Natural killer cell treated with Interleukin-12 subunit alpha and Interleukin-12 subunit beta and Interleukin-15 and Interleukin-18, amount 100 ng/mL, for 72 hours (primary cell): ENCODE measurements at regions not wholly inside any gene's neighbourhood (a gene's known extent, or its start where the extent isn't known, plus 50 kb on each side); places are given as distances from the start of the nearest gene placed in this dataset.
A peak's percentile ranks its signal among the peaks of the same experiment; 100 is the strongest.
"Not testable (repeated sequence)": the region's sequence is repeated elsewhere in the genome, so short reads cannot be mapped to it uniquely, and the experiment has no call there.

Experiments used
- ATAC-seq, 2 donors: fragments of 150-1000 bp; cut with Tn5 transposase in 1 of 2; sonication (Bioruptor Pico), chemical (Tn5 transposase) in 1 of 2; 2 replicates each; pipeline ENCODE4 v1.10.0; 2021
- DNase-seq: peaks from one replicate; pipeline ENCODE4 v3.0.0; 2022; ENCODE audit warnings: low spot score
- H3K27ac Mint-ChIP-seq, 2 donors: 1 replicate in 1 of 2; 2 replicates in 1 of 2; pipeline ENCODE4 v1.8.0; 2022; ENCODE audit warnings: mixed read lengths in 2 of 2, mild to moderate bottlenecking in 1 of 2, moderate library complexity in 1 of 2
- H3K27me3 Mint-ChIP-seq, 2 donors: 1 replicate in 1 of 2; 2 replicates in 1 of 2; pipeline ENCODE4 v1.8.0; 2022; ENCODE audit warnings: mixed read lengths in 2 of 2
- H3K36me3 Mint-ChIP-seq: one replicate; pipeline ENCODE4 v1.8.0; 2022; ENCODE audit warnings: mixed read lengths
- H3K4me1 Mint-ChIP-seq, 2 donors: 1 replicate in 1 of 2; 2 replicates in 1 of 2; pipeline ENCODE4 v1.8.0; 2022; ENCODE audit warnings: low read depth in 2 of 2, mixed read lengths in 2 of 2, mild to moderate bottlenecking in 1 of 2
- H3K4me3 Mint-ChIP-seq: one replicate; pipeline ENCODE4 v1.8.0; 2022; ENCODE audit warnings: mixed read lengths
- H3K9me3 Mint-ChIP-seq: 2 replicates; pipeline ENCODE4 v1.8.0; 2022; ENCODE audit warnings: mixed read lengths

DNA sequence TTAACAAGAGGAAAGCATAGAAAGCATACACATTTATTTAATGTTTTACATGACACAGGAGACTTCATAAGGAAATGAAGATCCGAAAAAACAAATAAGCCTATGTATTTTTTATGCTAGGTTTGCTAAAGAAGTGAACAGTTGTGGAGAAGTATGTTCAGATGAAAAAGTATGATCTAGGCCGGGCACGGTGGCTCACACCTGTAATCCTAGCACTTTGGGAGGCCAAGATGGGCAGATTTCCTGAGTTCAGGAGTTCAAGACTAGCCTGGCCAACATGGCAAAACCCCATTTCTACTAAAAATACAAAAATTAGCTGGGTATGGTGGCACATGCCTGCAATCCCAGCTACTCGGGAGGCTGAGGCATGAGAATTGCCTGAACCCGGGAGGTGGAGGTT lies 69.2 kb upstream of the RPL38 start:
- DNase-seq = peak; percentile 20
- H3K27ac Mint-ChIP-seq, ATAC-seq, H3K4me1 Mint-ChIP-seq, H3K9me3 Mint-ChIP-seq, H3K4me3 Mint-ChIP-seq, H3K36me3 Mint-ChIP-seq: not testable (repeated sequence)
- peaks cover 33 to 48% of the 10 kb centered on the region in 2 donors for H3K27me3 Mint-ChIP-seq

DNA sequence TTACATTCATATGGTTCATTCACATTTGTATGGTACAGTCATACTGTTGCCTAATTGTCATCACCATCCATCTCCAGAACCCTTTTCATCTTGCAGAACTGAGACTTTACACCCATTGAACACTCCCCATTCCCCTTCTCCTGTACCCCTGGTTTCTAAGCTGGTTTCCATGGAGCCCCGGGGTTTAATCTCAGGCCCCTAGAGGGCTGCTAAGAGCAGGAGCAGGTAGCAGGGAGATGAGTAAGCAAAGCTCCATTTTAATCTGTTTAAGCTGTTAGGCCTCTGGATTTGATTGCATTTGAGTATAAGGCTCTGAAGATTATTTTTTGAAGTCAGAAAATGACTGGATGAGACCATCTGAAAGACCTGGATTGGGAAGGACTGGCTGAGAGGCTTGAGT lies 68.5 kb upstream of the RPL38 start:
- Mint-ChIP-seq H3K36me3 (peaks cover 2% of the 10 kb centered on the region), H3K4me3 (no peak overlapping the region), H3K4me1 (no peaks in the 10 kb centered on the region), H3K9me3 (no peaks in the 10 kb centered on the region), H3K27me3 (peaks cover 36 to 50% of the 10 kb centered on the region in 2 donors), H3K27ac (no peak overlapping the region)
- ATAC-seq (no peak), DNase-seq (peak; percentile 41)

DNA sequence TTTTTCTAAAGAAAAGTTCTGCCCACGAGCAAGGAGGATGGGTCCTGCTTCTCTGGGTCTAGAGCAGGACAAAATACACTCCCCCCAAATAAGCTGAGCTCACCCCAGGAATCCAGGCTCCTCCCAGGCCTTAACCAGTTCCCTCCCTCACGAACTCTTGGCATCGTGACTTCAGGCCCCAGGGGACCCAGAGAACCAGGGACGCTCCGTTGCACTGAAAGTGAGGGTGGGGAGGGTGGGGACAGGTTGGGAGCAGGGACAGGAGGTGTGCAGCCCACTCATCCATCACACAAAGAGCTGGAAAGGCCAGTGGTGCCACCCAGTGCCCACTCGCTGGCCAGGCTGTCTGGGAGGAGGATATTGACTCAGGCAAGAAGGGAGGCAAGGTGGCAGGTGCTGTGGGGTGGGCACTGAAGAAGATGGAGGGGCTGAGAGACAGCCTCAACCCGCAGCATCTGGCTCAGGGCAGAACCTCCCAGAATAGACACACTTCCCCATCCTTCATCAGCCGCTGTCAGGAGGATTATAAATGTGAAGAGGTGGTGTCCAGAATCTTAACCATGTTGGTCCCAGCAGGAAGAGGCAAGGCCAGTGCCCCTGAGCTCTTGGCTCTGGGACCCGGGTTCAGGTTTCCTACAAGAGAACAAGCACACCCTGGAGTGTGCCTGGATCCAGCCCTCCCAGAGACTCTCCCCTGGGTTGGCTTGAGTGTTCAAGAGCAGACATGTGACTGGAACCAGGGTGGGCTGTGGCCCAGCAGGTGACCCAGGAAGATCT lies 67.9 kb upstream of the RPL38 start:
- Mint-ChIP-seq H3K9me3 (no peaks in the 10 kb centered on the region), H3K27ac (no peak overlapping the region), H3K27me3 (peaks cover 37 to 51% of the 10 kb centered on the region in 2 donors), H3K36me3 (peaks cover 8% of the 10 kb centered on the region), H3K4me3 (no peak overlapping the region), H3K4me1 (no peaks in the 10 kb centered on the region)
- ATAC-seq = no peak
- peak; percentile 42 for DNase-seq

DNA sequence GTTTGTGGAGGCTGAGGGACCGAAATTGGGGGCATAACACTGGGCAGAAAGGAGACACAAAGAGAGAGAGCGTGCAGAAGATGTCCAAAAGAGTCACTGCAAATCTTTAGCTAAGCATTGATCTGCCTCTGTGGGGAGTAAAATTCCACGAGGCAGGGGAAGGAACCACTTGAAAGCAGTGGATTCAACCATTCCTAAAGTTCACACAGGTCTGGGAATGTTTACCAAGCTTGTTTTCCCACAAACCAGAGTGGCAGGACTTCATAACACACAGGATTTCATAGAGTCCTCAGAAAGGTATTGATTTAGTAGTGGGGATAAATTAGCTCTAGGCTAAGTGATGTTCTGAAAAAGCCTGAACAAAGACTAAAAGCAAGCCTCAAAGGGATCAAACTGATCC lies 66.1 kb upstream of the RPL38 start:
- no peak for ATAC-seq
- peaks cover 28 to 45% of the 10 kb centered on the region in 2 donors for H3K27me3 Mint-ChIP-seq
- H3K27ac Mint-ChIP-seq = no peak overlapping the region
- no peaks in the 10 kb centered on the region for H3K9me3 Mint-ChIP-seq
- H3K36me3 Mint-ChIP-seq = peaks cover 23% of the 10 kb centered on the region
- no peak overlapping the region for H3K4me3 Mint-ChIP-seq
- no peak for DNase-seq
- H3K4me1 Mint-ChIP-seq = no peaks in the 10 kb centered on the region

DNA sequence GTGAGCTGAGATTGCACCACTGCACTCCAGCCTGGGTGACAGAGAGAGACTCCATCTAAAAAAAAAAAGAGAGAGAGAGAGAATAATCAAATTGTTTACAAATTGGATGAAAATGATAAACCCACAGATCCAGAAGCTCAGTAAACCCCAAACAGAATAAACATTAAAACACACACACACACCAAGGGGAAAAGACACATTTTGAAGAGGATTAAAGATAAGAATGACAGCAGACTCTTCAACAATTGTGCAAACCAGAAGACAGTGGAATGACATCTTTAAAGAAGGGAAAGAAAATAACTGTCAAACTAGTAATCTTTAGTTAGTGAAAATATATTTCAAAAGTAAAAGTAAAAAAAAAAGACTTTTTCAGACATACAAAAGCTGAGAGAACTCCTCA lies 64.4 kb upstream of the RPL38 start:
- Mint-ChIP-seq H3K27me3 (peaks cover 21 to 35% of the 10 kb centered on the region in 2 donors), H3K9me3 (peaks cover 8% of the 10 kb centered on the region), H3K36me3 (peaks cover 38% of the 10 kb centered on the region), H3K4me1 (no peaks in the 10 kb centered on the region), H3K4me3 (no peak overlapping the region), H3K27ac (no peak overlapping the region)
- ATAC-seq (no peak), DNase-seq (no peak)

DNA sequence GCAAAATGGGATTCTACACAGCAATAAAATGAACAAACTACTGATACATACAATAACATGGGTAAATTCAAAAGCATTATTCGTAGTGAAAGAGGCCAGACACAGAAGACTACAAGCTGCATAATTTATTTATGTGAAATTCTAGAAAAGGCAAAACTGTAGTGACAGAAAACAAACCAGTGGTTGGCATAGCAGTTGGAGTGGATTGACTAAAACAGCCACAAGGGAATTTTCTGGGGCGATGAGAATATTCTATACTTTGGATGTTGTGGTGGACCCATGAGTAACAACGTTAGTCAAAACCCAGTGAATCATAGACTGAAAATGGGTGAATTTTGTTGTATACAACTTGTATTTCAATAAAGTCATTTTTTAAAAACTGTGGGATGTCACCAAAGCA lies 63.2 kb upstream of the RPL38 start:
- no peak overlapping the region for H3K4me3 Mint-ChIP-seq
- DNase-seq (no peak), ATAC-seq (no peak)
- H3K4me1 Mint-ChIP-seq = no peaks in the 10 kb centered on the region
- H3K27me3 Mint-ChIP-seq = peaks cover 23 to 35% of the 10 kb centered on the region in 2 donors
- H3K27ac Mint-ChIP-seq = no peak overlapping the region
- peaks cover 38% of the 10 kb centered on the region for H3K36me3 Mint-ChIP-seq
- H3K9me3 Mint-ChIP-seq = peaks cover 8% of the 10 kb centered on the region

DNA sequence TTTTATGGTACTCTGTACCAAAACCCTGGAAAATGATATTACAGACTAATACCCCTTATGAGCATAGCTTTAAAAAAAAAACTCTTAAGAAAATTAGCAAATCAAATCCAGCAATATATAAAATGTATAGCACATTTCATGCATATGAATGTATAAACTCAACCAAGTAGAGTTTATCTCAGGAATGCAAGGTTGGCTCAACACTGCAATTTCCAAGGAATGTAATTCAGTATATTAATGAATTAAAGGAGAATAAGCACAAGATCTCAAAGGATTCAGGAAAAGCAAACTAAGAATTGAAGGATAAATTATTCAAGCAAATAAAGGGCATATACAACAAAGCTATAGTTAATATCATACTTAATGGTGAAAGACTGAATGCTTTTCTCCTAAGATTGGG lies 61.9 kb upstream of the RPL38 start:
- ATAC-seq (no peak), DNase-seq (no peak)
- Mint-ChIP-seq H3K4me1 (no peaks in the 10 kb centered on the region), H3K27ac (no peak overlapping the region), H3K36me3 (peaks cover 38% of the 10 kb centered on the region), H3K27me3 (peaks cover 26 to 34% of the 10 kb centered on the region in 2 donors), H3K9me3 (peaks cover 8% of the 10 kb centered on the region), H3K4me3 (no peak overlapping the region)

DNA sequence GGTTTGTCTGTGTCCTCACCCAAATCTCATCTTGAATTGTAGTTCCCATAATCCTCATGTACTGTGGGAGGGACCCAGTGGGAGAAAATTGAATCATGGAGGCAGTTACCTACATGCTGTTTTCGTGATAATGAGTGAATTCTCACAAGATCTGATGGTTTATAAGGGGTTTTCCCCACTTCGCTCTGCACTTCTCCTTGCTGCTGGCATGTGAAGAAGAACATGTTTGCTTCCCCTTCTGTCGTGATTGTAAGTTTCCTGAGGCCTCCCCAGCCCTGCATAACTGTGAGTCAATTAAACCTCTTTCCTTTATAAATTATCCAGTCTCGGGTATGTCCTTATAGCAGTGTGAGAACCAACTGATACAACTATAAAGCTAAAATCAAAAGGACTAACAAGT lies 60.2 kb upstream of the RPL38 start:
- Mint-ChIP-seq H3K36me3 (peaks cover 38% of the 10 kb centered on the region), H3K27me3 (peaks cover 17 to 19% of the 10 kb centered on the region in 2 donors)
- H3K27ac Mint-ChIP-seq, H3K4me3 Mint-ChIP-seq, ATAC-seq, DNase-seq, H3K4me1 Mint-ChIP-seq, H3K9me3 Mint-ChIP-seq: not testable (repeated sequence)

DNA sequence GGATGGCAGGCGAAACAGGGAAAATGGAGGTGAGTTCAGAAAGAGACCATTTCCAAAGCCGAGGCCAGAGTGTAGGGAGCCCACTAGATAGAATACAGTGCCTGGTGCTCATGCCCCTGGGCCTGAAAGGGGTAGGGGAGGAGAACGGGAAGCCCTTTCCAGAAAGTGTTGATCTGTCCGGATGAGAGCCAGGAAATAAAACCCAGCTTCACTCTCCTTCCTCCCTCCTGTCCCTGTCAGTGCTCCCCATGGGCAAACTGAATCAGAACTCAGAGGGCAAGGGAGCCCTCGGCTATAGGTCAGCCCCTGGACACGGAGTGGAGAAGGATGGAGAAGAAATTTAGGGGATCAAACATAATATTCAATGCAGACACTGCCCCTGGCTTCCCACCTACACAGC lies 57.7 kb upstream of the RPL38 start:
- Mint-ChIP-seq H3K9me3 (peaks cover 8% of the 10 kb centered on the region), H3K36me3 (peaks cover 28% of the 10 kb centered on the region), H3K27me3 (peaks cover 10 to 18% of the 10 kb centered on the region in 2 donors), H3K4me3 (no peak overlapping the region), H3K27ac (no peak overlapping the region), H3K4me1 (no peaks in the 10 kb centered on the region)
- DNase-seq (peak; percentile 25), ATAC-seq (no peak)

DNA sequence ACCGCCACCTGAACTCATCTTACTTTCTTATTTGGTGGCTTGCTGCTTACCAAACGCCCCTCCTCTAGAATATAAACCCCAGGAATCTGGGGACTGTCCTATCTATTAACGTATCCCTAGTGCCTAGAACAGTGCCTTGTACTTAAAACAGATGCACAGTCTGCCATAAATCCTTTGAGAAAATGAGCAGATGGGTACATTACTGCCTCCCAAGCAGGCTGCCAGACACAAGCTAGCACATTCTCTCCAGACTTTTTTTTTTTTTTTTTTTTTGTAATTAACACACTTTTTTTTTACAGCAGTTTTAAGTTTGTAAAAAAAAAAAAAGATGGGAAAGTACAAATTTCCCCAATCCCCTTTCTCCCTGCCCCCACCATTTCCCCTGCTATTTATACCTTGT lies 57.3 kb upstream of the RPL38 start:
- Mint-ChIP-seq H3K9me3 (peaks cover 8% of the 10 kb centered on the region), H3K36me3 (peaks cover 25% of the 10 kb centered on the region), H3K27ac (no peak overlapping the region), H3K4me1 (no peaks in the 10 kb centered on the region), H3K4me3 (no peak overlapping the region), H3K27me3 (peaks cover 8 to 18% of the 10 kb centered on the region in 2 donors)
- DNase-seq = no peak
- no peak for ATAC-seq

DNA sequence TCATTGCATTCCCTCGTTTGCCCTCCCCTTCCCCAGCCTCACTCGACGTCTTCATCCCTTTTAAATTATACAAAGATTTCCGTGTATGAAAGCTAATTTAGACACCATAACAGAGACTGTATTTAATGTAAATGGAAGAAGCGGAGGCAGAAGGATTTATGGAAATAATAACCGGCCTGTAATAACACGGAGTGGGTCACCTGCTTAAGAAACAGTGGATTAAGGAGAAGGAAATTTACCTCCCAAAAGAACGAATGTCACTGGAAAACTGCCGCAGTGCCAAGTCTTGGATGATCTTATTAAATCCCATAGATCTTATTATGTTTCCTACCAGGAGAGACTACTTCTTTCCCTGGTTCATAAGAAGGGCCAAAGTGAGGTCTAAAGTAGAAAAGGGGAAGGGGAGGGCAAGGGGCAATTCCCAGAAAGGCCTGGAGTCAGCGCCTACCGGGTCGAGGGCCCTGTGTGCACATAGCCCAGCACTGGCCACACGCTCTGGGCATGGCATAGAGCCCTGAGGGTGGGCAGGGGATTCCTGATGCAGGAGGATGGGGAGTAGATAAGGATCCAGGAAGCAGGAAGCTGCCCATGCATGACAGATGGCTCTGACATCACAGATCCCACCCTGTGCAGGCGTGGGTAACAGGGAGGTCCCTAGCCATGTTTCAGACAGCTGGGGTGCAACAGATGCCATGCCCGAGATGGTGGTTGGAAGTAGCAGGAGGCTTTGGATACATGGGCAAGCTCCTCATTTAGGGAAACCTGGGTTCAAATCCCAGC lies 56.2 kb upstream of the RPL38 start:
- ATAC-seq = no peak
- H3K27me3 Mint-ChIP-seq = peaks cover 8 to 18% of the 10 kb centered on the region in 2 donors

DNA sequence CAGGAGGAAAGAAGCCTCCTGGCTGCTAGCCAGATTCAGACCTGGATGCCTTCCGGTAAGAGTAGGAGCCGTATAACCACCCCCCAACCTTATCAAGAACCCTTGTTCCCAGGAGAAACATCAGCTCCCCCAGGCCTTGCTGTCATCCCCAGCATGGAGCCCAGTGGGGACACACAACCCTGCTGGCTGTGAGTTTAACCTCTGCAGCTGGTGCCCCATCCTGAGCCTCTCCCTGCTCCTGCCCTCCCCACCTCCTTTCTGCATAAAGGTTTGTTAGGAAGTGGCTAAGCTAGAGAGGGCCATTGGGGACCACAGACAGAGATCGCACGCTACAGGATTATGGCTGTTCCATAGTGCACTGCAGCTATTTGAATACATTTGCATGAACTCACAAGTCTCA lies 55.5 kb upstream of the RPL38 start:
- DNase-seq = no peak
- Mint-ChIP-seq H3K36me3 (peaks cover 10% of the 10 kb centered on the region), H3K4me1 (no peaks in the 10 kb centered on the region), H3K27me3 (peaks cover 8 to 18% of the 10 kb centered on the region in 2 donors), H3K27ac (no peak overlapping the region), H3K4me3 (no peak overlapping the region), H3K9me3 (peaks cover 4% of the 10 kb centered on the region)
- ATAC-seq = no peak

More for the DNA sequence above, 56.2 kb upstream of the RPL38 start:
- Mint-ChIP-seq H3K36me3 (peaks cover 17% of the 10 kb centered on the region), H3K9me3 (peaks cover 8% of the 10 kb centered on the region), H3K4me3 (no peak overlapping the region), H3K27ac (no peak overlapping the region), H3K4me1 (no peaks in the 10 kb centered on the region)
- DNase-seq = no peak

DNA sequence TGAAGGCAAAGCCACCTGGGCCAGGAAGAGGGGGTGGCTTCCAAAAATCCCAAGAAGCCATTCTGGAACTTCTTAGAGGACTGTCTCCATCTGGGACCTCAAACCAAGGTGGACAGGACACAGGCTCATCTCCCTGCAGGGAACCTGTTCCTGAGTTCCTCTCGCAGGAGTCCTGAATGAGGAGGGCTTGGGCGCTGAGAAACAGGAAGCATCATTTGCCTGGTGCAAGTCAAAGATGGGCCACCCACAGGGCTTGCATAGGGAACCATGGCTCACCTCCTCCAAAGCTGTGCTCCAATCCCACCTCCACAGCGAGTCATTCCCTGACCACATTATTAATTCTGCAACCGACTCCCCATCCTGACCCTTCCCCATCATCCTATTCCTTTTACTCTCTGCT lies 55.0 kb upstream of the RPL38 start:
- peaks cover 8 to 18% of the 10 kb centered on the region in 2 donors for H3K27me3 Mint-ChIP-seq
- no peak overlapping the region for H3K27ac Mint-ChIP-seq
- DNase-seq = no peak
- no peaks in the 10 kb centered on the region for H3K4me1 Mint-ChIP-seq
- peaks cover 7% of the 10 kb centered on the region for H3K36me3 Mint-ChIP-seq
- ATAC-seq = no peak
- H3K4me3 Mint-ChIP-seq = no peak overlapping the region
- H3K9me3 Mint-ChIP-seq = peaks cover 2% of the 10 kb centered on the region

DNA sequence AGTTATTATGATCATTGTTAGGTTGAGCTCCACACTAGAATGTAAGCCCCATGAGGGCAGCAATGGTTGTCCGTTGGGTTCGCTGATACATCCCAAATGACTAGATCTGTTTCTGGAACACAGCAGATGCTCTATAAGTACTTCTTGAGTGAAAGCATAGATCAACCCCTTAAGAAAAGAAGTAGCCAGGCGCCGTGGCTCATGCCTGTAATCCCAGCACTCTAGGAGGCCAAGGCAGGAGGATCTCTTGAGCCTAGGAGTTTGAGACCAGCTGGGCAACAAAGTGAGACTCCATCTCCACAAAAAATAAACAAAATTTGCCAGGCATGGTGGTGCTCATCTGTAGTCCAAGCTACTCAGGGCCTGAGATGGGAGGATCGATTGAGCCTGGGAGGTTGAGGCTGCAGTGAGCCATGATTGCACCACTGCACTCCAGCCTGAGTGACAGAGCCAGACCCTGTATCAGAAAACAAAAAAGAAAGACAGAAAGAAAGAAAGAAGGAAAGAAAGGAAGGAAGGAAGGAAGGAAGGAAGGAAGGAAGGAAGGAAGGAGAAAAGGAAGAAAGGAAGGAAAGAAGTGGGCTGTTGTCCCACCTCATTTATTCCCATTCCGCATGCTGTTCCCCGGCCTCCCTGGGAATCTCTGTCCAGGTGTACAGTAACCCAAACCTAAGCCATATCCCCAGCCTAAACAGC lies 54.4 kb upstream of the RPL38 start:
- Mint-ChIP-seq H3K36me3 (peaks cover under 1% of the 10 kb centered on the region), H3K4me1 (no peaks in the 10 kb centered on the region), H3K4me3 (no peak overlapping the region), H3K9me3 (no peaks in the 10 kb centered on the region), H3K27me3 (peaks cover 8 to 18% of the 10 kb centered on the region in 2 donors), H3K27ac (no peak overlapping the region)
- no peak for ATAC-seq
- DNase-seq = no peak
